NCI-H1105 (cell line): ENCODE measurements at regions not wholly inside any gene's neighbourhood (a gene's known extent, or its start where the extent isn't known, plus 50 kb on each side); places are given as distances from the start of the nearest gene placed in this dataset.

Experiments used
- DNase-seq: peaks from one replicate; lab custom pipeline; 2025; lab: John Stamatoyannopoulos, UW

DNA sequence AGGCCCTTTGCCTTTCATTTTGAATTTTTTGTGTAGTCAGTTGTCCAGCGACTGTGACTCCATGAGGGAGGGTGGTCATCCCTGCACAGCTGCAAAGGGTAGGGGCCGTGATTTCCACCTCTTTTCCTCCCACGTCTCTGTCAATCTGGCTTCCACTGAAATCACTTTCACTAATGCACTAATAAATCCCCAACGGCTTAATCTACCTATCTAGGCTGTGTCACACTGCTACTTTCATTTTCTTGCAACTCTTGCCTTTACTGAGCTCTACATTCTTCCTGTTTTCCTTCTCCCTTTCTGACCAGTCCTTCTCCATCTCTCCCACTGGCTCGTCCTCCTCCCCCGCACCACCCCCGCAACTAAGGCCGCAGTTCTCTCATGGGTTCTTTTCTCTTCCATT is 212.3 kb upstream of the FOXN3 start:
- no peak for DNase-seq

DNA sequence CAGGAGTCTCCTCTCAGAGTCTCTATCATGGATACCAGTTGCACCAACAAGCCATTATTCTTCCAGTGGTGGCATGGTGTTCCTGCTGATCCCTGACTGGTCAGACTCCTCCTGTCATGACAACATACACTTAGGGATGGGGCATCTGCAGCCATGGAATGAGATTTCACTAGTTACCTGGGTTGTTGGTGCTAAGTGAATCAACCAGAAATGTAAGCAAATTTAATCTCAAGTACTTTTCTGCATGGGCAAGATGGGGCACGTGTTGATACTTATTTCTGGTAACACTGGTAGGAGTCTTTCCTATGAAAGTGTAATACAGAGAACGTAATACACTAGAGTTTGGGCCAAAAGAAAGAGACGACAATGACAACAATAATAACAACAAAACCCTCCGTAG is 211.5 kb upstream of the FOXN3 start:
- no peak for DNase-seq

DNA sequence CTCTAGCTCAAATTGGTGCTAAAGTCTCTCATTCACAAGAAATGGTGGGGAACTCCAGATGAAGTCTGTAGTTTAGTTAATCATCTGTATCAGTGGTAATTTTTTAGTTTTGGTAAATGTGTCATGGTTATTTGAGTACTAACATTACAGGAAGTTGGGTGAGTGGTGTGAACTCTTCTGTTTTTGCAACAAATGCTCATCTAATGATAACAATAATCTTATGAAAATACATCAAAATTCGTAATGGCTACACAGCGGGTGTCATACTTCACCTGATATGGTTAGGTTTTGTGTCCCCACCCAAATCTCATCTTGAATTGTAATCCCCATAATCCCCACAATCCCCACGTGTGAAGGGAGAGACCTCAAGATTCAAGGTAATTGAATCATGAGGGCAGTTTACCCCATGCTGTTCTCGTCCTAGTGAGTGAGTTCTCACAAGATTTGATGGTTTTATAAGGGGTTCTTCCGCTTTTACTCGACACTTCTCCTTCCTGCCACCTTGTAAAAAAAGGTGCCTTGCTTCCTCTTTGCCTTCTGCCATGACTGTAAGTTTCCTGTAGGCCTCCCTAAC is 209.3 kb upstream of the FOXN3 start:
- DNase-seq = no peak

DNA sequence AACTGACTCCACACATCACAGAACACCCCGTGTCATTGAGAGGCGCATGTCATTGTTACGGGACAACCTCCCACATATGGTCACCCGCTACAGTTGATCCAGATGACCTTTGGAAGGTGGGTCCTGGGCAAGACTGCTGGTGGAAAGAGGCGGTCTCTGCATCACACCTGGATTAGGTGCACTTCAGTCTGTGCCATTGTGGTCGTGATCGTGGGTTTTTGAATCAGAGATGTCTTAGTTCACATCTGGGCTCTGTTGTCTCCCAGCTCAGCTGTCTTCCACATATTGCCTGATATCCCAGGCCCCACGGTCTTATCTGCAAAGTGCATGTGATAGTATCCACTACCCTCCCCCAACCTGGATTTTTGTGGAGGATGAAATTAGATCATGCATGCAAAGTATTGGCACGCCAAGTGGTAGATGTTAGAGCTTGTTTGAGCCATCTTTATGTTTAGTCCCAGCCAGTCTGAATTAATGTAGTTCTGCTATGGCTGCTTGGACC is 208.7 kb upstream of the FOXN3 start:
- DNase-seq = no peak

DNA sequence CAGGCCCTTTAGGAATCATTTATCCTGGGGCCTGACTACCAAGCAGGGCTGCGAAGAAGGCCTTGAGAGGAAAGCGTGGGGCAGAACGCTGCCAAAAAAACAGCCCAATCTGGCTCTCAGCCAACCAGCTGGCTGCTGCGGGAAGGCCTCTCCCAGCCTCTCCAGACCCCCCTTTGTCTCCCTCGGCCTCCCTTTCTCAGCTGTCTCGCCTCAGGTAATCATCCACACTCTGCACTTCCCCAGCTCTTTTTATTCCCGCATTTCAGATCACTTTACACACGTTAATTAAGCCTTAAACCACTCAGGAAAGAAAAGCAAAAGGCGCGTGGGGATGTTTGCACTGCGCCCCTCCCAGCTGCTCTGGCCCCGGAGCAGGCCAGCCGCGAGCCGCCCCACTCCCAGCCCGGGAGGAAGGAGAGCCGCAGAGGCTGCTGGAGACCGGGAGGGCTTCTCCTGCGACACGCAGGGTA is 208.2 kb upstream of the FOXN3 start:
- peak; percentile 85 for DNase-seq

DNA sequence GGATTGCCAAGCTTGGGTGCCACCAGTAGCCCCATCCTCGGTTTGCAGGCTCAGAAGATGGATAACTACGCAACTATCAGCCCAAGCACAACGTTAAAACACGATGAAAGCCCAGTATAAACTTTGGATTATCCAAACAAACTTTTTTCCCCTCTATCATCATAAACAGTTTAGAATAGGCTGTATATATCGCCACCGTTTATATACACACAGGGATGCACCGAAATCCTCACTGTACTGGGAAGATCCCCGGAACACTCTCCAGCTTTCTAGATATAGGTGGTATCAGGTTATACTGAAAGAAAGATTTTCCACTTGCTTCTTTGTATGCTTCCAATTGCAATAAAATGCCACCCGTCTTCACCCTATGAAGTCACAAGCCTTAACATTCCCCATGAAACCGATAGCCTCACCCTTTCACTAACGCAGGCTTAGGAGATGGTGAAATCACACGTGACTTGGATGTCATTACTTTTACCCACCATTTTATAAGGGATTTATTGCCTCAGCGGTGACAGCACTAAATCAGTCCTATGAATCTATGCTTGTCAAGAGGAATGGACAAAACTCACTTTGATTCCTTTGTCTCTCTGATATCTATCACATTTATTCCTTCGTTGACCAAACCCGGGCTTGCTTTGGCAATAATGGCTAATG is 207.6 kb upstream of the FOXN3 start:
- DNase-seq = no peak

DNA sequence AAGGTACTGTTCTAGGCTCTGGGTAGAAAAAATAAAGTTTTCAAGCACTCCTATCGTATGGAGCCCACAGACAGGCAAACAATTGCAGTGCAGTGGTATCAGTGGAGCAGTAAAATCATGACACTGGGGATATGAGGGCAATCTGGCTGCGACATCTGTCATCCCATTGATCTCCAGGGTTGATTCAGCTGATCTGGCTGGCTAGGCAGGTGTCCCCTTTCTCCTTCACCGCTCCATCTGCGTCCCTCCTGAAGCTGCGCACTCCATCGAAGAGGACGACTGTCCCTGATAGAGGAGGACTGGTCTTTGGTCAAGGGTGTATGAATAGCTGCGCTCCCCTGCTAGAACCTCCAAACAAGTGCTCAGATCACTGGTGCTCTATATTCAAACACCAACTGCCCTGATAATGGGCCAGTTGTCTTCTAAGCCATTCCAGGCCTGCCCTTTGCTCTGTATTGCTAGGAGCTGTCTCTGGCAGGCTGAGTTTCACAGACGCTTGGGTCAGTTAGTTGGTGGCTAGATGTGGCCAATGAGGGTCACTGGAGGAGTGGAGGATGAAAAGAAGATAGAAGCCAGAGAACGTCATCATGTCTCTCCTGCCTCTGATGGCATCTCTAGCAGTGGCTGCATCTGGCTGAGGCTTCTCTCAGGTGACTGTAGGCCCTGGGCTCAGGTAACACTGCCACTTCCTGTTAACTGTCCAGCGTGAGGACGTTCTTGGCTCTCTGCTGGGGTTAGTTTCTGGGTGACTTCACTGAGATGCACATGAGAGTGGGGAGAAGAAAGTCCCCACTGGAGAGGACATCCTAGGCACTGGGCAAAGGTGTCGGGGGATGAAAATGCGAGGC is 205.0 kb upstream of the FOXN3 start:
- no peak for DNase-seq

DNA sequence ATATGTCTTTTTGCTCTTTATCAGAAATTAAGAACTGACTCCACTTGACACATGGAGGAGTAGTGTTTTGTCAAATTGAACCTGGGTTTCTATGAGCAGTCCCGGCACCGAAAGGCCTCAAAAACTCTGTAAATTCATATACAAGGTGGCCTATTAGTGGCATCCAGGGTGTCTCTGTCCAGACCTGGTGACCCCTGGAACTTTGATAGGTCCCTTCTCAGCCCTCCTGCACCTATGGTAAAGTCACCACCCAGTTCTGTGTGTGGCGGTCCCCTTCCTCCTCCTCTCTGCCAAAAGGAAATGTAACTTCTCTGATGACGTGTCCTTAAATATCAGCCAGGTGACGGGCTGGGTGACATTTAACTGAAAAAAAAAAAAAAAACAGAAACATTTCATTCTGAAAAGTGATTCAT is 204.0 kb upstream of the FOXN3 start:
- DNase-seq = no peak

DNA sequence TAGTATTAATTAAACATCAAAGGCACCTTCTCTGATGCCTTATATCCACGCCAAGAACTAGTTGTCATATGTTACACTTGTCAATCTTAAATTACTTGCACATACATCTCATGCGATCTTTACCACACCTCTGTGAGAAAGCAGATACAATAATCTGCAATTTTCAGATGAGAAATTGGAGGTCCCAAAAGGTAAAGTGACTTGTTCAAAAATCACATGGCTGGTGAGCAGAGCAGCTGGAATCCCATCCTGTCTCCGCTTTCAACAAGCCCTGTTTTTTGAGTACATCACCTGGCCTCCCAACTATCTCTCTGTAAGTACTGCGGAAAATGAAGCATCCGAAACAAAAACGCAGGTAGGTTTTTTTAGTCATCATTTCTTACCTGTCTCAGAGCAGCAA is 203.4 kb upstream of the FOXN3 start:
- no peak for DNase-seq

DNA sequence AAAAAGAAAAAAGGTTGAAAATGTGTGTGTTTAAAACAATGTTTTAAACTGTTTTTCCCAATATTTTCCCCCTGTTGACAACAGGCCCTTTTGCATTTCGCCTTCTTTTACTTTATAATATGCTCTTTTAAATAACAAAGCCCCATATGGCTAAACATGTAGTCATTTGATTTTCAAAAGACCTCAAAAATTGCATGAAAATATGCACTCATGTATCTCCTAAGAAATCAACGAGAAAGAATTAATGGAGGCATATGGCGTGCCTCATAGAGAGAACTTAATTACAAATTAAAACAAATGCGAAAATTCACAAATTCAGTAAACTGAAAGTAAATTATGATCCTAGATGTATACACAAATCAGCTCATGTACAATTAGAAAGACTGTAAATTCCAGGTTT is 202.6 kb upstream of the FOXN3 start:
- no peak for DNase-seq

DNA sequence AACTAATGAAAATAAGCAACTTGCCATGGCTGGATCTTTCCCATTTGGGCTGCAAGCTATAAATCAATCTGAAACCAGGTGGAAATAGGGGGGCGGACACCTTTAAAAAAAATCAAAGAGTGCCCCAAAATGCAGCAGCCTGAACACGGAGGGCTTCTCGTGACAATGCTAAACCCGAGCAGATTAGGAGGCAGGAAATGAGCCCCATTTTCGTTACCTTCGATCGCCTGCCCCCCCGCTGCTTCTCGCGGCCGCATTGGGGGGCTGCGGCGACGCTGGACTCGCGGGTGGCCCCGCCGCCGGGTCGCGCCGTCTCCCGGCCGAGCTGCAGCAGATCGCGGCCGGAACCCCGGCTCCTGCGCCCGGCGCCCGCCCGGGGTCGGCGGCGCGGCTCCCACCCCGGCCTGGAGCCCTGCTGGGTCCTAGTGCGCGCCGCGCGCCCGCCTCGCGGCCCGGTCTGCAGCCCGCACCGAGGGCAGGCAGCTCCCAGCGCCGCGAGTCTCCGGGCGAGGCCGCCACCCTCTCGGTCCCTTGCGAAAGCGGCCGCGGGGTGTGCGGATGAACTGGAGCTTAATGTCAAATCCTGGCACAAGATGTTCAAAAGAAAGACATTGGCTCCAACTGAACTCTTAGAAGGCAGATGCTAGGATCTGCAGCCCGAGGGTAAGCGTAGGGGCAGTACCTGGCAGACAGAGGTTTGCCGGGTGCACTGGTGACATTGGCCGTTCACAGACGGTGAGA is 201.9 kb upstream of the FOXN3 start:
- peak; percentile 46 for DNase-seq

DNA sequence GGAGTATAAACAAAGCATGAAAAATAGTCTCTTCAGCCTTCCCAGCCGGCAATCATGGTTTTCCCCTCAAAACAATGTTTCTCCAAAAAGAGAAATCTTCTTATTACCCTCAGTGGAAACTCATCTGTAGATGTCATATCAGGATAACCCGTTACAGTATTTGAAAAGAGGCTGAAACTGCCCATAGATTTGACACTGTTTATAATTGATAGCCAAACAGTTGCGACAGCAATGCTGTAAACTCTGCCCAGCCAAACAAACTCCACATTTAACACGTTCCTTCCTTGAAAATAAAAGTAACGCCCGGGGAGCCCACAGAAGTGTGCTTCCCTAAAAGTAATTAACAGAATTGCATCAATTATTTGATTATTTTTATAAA is 201.3 kb upstream of the FOXN3 start:
- DNase-seq = no peak

DNA sequence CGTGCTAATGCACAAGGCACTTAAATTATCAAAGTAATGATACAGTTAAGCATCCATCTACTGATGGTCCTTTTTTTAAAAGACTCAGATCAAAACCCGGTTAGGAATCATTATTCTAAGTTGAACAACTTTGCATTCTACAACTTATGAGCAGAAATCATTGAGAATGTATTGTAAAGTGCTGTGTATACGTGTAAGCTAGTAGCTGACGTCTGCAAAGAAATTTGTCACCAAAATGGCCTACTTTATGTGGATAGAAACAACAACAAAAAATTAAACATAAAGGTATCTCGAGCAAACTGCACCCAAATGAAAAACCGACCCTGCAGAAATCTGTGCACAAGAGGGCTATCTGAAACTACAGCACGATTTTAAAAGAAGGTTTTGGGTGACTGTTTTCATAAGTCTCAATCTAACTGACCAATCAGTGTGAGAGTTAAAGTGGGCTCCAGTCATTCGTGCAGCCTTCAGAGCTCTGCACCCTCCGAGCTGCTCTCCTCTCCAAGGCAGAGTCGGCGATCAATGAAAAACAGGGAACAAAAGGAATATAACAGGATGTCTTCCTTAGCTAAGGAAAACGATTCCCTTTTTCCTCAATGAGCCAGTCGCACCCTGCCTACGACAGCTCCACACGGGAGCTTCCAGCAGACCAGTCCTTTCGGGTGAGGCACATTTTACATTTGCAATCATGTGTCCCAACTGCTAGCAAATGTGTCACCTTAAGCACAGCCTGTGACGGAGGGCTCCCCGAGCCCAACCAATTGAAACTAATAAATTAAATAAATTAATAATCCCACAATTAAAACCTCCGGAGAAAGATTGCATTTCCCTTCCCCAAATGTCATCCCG is 200.7 kb upstream of the FOXN3 start:
- no peak for DNase-seq

DNA sequence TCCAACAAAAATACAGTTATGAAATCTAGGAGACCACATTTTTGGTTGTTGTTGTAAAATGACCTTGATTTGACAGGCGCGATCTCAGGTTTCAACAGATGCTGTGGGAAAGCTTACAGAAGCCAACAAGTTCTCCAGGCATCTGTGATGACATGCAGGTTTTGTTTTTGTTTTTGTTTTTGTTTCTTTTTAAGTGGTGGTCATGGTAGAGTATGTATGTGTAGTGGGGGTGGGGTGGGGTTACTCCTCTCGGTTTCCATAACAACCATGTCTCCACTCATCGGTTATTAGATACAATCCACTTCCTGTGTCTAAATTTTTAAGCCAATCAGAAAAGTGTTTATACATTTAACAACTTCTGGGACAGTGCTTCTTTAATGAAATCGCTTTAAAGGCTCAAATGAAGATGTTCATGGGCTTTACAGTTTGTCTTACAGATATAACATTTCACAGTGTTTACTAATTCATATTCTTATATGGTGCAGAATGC is 199.9 kb upstream of the FOXN3 start:
- DNase-seq = no peak

DNA sequence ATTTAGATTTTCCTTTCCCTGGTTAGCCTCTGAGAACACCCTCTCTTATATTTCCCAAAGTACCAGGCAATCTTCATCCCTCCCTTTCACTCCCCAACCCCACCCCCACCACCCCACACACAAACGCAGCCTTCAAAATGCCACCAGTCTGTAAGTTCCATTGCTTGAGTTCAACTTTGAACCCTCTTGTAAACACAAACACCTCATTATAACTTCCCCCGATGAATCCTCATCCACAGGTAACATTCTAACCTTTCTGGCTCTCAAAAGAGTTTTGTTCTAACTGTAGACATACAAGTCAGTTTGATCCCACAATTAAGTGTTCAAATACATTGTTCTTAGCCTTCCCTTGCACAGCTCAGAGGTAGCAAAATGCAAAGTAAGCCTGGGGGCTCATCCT is 199.4 kb upstream of the FOXN3 start:
- no peak for DNase-seq

DNA sequence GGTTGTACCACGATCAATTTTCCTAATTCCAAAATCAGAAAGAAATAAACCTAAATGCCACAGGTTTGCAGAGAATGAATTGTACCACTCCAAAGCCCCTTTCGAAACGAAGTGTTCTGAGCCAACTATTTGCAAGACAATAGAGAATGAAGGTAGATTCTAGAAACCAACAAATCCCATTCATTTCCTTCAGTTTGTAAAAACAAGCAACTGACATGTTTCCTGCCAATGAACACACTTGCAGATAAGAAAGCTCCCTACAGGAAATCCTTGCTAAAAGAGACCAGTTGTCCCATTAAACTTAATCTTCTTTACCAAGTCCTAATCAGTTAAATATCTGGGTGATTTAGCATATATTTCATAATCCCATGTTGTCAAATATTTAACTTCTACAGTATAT is 198.4 kb upstream of the FOXN3 start:
- no peak for DNase-seq

DNA sequence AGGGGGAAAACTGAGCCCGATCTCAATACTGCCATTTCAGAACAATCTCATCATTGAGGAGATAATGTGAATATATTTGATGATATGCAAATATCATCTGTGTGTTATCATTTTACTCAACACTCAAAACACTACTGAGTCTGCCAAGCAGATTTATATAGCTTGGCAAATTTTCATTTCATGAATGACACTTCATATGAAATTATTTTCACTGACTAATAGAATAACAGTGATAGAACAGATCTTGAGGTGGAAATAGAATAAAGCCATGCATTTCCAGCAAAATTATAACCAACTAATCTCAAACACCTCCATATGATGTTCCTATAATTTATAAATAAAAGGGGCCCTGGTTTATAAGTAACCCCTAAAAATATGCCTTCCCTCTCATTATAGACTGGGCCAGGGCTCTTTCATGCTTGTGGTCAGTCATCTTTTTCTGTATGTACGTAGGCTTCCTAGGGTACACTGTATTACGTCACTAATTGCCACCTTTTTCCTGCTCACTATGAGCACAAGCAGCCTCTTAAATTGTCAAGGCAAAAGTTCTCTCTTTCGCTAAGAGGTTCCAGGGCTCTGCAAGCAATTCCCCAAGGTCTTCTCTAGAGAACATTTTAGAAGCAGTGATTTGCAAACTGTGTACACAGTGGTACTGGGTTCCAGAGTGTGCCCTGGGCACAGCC is 197.1 kb upstream of the FOXN3 start:
- DNase-seq = no peak

DNA sequence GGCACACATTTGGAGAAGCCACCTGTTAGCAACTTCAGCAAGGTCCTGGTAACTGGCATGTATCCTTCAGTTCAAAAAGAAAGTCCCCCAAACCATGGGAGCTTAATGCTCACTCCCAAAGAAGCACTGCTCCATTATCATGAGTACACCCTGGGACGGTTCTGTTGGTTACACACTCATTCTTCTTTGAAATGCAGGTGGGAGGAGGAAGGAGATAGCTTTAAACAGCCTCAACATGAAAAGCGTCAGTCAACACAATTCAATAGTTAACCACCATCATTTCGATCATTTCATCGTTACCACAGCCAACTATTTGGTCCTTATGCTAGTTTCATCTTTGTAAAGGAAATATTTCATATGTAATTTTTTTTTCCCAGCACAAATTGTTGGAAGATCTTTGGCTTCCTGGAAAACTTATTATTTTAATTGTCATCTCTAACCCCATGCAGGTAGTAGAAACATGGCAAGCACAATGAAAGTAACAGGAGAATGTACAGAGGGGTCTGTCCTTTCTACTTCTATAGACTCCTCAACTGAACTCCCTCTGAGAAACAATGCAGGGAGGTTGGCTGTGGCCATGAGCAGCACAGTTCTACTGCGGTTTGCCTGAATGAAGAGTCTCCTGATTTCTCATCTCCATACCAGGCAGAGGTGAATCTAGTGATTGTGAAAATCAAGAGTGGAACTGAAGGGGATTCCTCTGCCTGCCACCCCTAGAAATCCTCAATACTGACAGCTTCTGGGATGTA is 196.4 kb upstream of the FOXN3 start:
- no peak for DNase-seq

DNA sequence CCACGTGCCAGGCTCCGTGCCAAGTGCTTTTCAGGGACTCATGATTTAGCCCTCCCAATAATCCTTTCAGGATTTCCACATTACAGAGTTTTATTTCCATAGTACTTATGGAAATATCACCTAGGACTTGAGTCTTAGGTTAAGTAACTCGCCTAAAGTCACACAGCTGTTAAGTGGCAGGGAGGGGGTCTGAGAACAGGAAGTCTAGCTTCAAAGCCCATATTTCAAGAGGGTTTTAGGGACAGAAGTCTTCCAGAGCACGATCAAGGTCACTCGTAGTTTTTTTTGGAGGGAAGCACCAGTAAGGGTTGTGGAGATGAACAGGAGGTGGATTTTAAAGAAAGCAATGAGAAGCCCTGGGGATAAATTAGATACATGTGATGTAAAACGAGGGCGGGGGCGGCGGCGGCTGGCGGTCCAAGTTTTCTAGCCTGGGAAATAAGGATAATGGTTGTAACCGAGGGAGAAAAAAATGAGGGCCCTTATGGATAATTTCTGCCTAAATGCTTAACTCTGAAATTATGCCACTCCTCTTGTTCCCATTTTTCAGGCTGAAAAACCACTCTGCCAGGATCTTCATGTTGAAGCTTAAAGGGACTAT is 192.6 kb upstream of the FOXN3 start:
- DNase-seq = no peak

DNA sequence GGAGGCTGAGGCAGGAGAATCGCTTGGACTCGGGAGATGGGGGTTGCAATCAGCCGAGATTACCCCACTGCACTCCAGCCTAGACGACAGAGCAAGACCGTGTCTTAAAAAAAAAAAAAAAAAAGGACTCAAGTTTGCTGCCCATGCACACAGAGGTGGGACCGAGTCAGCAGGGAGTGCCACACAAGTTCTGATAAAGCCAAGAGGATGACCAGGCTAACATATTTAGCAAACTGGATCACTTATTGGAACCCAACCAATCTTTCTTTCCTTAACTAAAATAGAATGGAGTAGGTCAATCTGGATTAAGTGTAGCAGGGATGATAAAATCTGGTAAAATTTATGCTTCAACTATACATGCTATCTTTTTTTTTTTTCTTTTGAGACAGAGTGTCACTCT is 190.4 kb upstream of the FOXN3 start:
- no peak for DNase-seq
